HEK293T (cell line): ENCODE measurements at regions not wholly inside any gene's neighbourhood (a gene's known extent, or its start where the extent isn't known, plus 50 kb on each side); places are given as distances from the start of the nearest gene placed in this dataset.
"Not testable (repeated sequence)": the region's sequence is repeated elsewhere in the genome, so short reads cannot be mapped to it uniquely, and the experiment has no call there.

Source experiments
- FOXA1 ChIP-seq: fragments of 450-650 bp; IDR thresholded peaks from 2 replicates; pipeline ENCODE4 v1.6.1; 2016; ENCODE audit warnings: mild to moderate bottlenecking
- HDGF ChIP-seq: fragments of 450-650 bp; IDR thresholded peaks from 2 replicates; pipeline ENCODE4 v1.6.1; 2017; ENCODE audit warnings: antibody characterized with exemption, borderline replicate concordance
- SUZ12 ChIP-seq: fragments of 450-650 bp; IDR thresholded peaks from 2 replicates; pipeline ENCODE4 v1.6.1; 2016; ENCODE audit warnings: mild to moderate bottlenecking

GRCh38 chr7:35887430-35887829 is 86.6 kb downstream of the SEPTIN7 start:
- TF ChIP-seq HDGF, FOXA1, SUZ12: not testable (repeated sequence)
